GM23248 (cell line): ENCODE measurements at regions not wholly inside any gene's neighbourhood (a gene's known extent, or its start where the extent isn't known, plus 50 kb on each side); places are given as distances from the start of the nearest gene placed in this dataset.

ENCODE experiments used
- EZH2 ChIP-seq: fragments of 200-600 bp; sonication (generic); IDR thresholded peaks from 2 replicates; pipeline ENCODE4 v1.6.1; 2018; ENCODE audit warnings: antibody characterized with exemption, mild to moderate bottlenecking; ENCODE audit not compliant: insufficient read depth, poor library complexity, severe bottlenecking
- EZH2phosphoT487 ChIP-seq: fragments of 200-600 bp; sonication (generic); IDR thresholded peaks from 2 replicates; pipeline ENCODE4 v1.6.1; 2018; ENCODE audit warnings: antibody characterized with exemption, moderate library complexity, mild to moderate bottlenecking, low read depth; ENCODE audit not compliant: insufficient read depth

DNA sequence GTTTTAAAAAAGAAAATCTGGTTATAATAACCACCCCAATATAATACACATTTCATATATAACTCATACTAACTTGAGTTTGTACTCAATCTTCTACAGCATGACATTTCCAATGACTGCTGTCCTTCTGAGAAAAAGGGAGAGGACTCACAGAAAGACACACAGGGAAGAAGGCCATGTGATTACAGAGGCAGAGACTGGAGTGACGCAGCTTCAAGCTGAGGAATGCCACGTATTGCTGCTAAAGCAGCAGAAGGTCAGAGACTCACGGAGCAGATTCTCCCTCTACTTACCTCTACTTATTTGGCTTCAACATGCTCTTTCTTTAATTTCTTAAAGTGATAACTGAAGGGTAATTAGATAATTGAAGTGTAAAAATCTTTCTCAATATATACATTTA, 753.5 kb upstream of the PKDCC start:
- TF ChIP-seq EZH2 (no peak), EZH2phosphoT487 (no peak)
